Tibial nerve (tissue), 4 donors: ENCODE measurements at regions not wholly inside any gene's neighbourhood (a gene's known extent, or its start where the extent isn't known, plus 50 kb on each side); places are given as distances from the start of the nearest gene placed in this dataset.

ENCODE experiments used
- EP300 ChIP-seq, 2 donors: sonication (generic); formaldehyde crosslinking; IDR thresholded peaks; one replicate each; pipeline ENCODE4 v1.6.1; 2017; ENCODE audit warnings: antibody characterized with exemption in 2 of 2, mild to moderate bottlenecking in 1 of 2
- POLR2A ChIP-seq, 2 donors: fragments of 450-650 bp; IDR thresholded peaks; one replicate each; pipeline ENCODE4 v1.6.1; 2017; ENCODE audit warnings: antibody characterized with exemption in 2 of 2, mild to moderate bottlenecking in 2 of 2, moderate library complexity in 2 of 2
- TF ChIP-seq, protein P1 (sequence below), 5 experiments: fragments of 200-600 bp in 3 of 5; fragments of 450-650 bp in 2 of 5; sonication (generic) in 3 of 5; IDR thresholded peaks; one replicate each; pipeline ENCODE4 v1.5.1; 2016 to 2019; ENCODE audit warnings: antibody characterized with exemption in 5 of 5, mild to moderate bottlenecking in 3 of 5, moderate library complexity in 2 of 5

DNA sequence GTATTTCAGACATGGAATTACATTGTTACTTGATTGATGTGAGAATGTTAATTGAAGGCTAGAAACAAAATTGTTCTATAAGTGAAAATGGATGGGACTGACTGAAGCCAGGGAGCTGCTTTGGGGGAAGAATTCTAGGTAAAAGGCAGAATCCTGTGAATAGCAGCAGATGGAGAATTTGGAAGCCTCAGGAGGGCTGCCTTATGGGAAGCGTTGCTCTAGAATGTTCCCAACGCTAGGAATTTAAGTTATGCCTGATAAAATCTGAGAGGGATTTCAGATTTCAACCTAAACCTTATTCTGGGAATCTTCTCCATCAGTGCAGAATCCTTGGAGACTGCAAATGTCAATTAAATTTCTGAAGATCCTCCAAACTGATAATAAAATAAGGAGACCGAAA, 858.2 kb upstream of the FLRT2 start:
- no peak for TF ChIP-seq POLR2A (IDR thresholded peaks at IDR 0.05)
- TF ChIP-seq, protein P1, sequence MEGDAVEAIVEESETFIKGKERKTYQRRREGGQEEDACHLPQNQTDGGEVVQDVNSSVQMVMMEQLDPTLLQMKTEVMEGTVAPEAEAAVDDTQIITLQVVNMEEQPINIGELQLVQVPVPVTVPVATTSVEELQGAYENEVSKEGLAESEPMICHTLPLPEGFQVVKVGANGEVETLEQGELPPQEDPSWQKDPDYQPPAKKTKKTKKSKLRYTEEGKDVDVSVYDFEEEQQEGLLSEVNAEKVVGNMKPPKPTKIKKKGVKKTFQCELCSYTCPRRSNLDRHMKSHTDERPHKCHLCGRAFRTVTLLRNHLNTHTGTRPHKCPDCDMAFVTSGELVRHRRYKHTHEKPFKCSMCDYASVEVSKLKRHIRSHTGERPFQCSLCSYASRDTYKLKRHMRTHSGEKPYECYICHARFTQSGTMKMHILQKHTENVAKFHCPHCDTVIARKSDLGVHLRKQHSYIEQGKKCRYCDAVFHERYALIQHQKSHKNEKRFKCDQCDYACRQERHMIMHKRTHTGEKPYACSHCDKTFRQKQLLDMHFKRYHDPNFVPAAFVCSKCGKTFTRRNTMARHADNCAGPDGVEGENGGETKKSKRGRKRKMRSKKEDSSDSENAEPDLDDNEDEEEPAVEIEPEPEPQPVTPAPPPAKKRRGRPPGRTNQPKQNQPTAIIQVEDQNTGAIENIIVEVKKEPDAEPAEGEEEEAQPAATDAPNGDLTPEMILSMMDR (IDR thresholded peaks at IDR 0.05), result no peak
- no peak for TF ChIP-seq EP300 (IDR thresholded peaks at IDR 0.05)
